ENCODE measurements at regions not wholly inside any gene's neighbourhood (a gene's known extent, or its start where the extent isn't known, plus 50 kb on each side); places are given as distances from the start of the nearest gene placed in this dataset.

- no peak for TF ChIP-seq CTCF (IDR thresholded peaks at IDR 0.05)
- TF ChIP-seq ZFX (IDR thresholded peaks at IDR 0.05; ENCODE audit: borderline replicate concordance), result no peak
Measured at GRCh38 chr6:6376845-6377244, 56.4 kb upstream of the F13A1 start.

Measured in 22Rv1 (cell line).